IPS-18c (cell line): ENCODE measurements at regions not wholly inside any gene's neighbourhood (a gene's known extent, or its start where the extent isn't known, plus 50 kb on each side); places are given as distances from the start of the nearest gene placed in this dataset.

Source experiments
- H3K4me3 ChIP-seq: 2 replicates; pipeline ENCODE4 v1.7.0; 2013; ENCODE audit warnings: low read depth, mild to moderate bottlenecking, low read length, moderate library complexity; ENCODE audit not compliant: insufficient read depth
- H3K9me3 ChIP-seq: one replicate; pipeline ENCODE4 v1.6.1; 2013; ENCODE audit warnings: mild to moderate bottlenecking, low read length, moderate library complexity; ENCODE audit not compliant: control insufficient read depth, insufficient read depth

GRCh38 chr21:19268686-19269085, 865.1 kb upstream of the TMPRSS15 start:
- Histone ChIP-seq H3K9me3 (no peaks in the 10 kb centered on the region), H3K4me3 (no peak overlapping the region)

GRCh38 chr21:19275065-19275464, 871.5 kb upstream of the TMPRSS15 start:
- no peak overlapping the region for H3K4me3 ChIP-seq
- H3K9me3 ChIP-seq, result no peaks in the 10 kb centered on the region

- H3K9me3 ChIP-seq, result no peaks in the 10 kb centered on the region
- no peak overlapping the region for H3K4me3 ChIP-seq
Measured at GRCh38 chr21:19276665-19277064, 873.1 kb upstream of the TMPRSS15 start.

DNA sequence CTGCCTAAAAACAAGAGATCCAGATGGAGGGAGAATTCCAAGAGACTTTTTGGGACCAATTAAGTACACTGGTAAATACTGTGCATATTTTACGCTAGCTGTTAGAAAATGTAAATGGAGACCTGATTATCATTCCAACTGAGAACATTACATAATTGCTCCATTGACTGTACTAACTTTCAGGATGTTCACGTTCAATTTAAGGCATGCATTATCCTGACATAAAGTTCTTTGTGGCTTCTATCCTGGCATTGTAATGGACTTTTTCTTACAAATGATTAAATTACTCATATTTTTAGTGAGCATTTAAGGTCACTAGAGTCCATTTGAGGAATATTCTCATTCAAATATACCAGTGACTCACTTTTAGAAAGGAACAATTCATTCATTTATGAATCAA, 883.3 kb upstream of the TMPRSS15 start:
- Histone ChIP-seq H3K4me3 (no peak overlapping the region), H3K9me3 (no peaks in the 10 kb centered on the region)

- Histone ChIP-seq H3K9me3 (no peaks in the 10 kb centered on the region), H3K4me3 (no peak overlapping the region)
Measured at GRCh38 chr21:19290328-19290727, 886.7 kb upstream of the TMPRSS15 start.

GRCh38 chr21:19320291-19320690, 916.7 kb upstream of the TMPRSS15 start:
- no peaks in the 10 kb centered on the region for H3K9me3 ChIP-seq

DNA sequence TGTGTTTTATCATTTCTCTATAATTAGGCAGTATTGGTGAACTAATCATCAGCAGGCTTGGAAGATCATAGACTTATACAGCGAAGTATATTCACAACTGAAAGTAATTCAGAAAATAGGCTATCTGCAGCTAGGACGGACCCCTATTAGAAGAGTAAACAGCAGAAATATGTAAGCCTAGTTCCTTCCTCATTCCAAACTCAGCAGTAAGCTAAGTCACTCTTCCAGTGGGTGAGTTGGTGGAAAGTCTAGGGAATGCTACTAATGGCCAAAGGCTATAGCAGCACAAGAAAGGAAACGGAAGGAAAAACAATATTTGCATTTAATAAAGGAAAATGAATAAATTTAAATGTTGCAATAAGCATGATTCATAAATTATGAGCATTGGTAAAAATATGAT, 918.1 kb upstream of the TMPRSS15 start:
- Histone ChIP-seq H3K9me3 (no peaks in the 10 kb centered on the region), H3K4me3 (no peak overlapping the region)

More at GRCh38 chr21:19320291-19320690, 916.7 kb upstream of the TMPRSS15 start:
- H3K4me3 ChIP-seq, result no peak overlapping the region

DNA sequence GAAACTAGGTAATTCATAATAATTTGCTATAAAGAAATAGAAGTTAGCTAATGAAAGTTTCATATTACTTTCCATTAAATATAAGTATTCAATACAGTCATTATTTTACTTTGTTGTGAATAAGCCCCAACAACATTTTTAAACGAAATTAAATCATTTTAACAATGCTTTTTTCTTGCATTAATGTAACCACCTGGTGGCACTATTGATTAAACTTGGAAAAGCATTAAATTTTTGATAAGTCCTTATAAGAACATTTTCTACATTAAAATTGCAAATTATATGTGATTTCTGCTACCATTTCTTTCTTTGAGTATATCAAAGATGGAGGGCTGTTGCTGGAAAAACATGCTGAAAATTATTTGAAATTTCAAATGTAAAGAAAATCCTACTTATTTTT, 918.8 kb upstream of the TMPRSS15 start:
- no peaks in the 10 kb centered on the region for H3K9me3 ChIP-seq

DNA sequence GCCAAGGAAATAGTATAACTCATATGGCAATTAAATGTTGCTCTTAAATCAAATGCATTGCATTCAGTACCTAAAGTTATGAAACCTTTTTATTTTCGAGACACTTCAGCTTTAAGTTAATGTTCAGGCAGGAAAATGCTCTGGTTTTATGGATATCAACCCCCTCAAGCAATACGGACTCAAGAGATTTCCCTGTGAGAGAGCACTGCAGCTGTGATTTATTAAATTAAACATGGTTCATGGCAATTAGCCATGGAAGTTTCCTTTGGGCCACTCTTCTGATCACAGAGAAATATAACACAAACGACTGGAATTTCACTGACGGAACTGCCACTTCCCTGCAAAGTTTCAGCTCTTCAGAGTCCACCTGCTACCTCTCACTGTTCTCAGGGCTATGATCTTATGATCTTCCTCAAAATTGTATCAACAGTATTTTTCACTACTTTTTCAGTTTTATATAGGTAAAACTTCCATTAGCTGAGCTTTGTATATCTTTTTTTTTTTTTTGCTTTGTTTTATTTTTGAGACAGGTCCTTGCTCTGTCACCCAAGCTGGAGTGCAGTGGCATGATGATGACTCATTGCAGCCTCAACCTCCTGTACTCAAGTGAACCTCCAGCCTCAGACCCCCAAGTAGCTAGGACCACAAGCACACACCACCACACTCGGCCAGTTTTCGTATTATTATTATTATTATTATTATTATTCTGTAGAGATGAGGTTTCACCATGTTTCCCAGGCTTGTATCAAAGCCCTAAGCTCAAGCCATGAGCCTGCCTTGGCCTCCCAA, 923.1 kb upstream of the TMPRSS15 start:
- H3K4me3 ChIP-seq, result no peak overlapping the region
- H3K9me3 ChIP-seq, result no peaks in the 10 kb centered on the region

More for the DNA sequence above, 918.8 kb upstream of the TMPRSS15 start:
- H3K4me3 ChIP-seq, result no peak overlapping the region

GRCh38 chr21:19328954-19329353, 925.4 kb upstream of the TMPRSS15 start:
- no peak overlapping the region for H3K4me3 ChIP-seq
- no peaks in the 10 kb centered on the region for H3K9me3 ChIP-seq

DNA sequence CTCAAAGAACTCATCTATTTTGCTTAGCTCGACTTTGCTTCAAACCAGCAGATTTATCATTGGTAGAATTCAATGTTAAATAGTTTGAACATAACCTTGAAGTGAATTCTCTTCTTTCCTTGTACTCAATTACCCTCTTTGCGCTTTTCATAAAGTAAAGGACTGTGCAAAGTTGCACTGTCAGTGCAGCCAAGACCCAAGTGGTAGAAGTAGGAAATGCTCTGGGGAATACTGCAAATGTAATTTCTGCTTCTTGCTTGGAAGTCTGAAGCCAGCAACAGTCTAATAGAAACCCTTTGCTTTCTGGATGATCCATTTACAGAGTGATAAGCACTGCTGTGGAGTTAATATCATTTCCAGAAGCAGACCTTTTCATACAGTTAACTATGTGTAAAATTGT, 936.7 kb upstream of the TMPRSS15 start:
- Histone ChIP-seq H3K4me3 (no peak overlapping the region), H3K9me3 (no peaks in the 10 kb centered on the region)

GRCh38 chr21:19340954-19341353, 937.4 kb upstream of the TMPRSS15 start:
- H3K9me3 ChIP-seq, result no peaks in the 10 kb centered on the region
- no peak overlapping the region for H3K4me3 ChIP-seq

DNA sequence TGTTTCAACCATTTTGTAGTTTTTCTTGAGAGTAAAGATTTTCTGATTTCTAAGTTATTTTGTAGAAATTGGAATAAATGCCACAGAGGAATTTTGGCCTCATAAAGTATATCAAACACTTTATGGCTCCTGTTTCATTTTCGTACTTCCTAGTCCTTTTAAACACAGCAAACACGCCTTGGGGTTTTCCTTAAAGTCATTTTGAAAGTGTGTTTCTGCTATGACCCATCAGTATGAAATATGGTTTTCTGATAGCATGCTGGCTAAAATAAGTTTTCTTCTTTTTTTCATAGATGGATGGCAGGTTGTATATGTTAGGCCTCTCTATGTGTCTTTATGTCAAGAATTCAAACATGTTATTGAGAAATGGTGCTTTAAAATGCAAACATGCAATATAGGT, 940.1 kb upstream of the TMPRSS15 start:
- H3K4me3 ChIP-seq, result no peak overlapping the region
- no peaks in the 10 kb centered on the region for H3K9me3 ChIP-seq

DNA sequence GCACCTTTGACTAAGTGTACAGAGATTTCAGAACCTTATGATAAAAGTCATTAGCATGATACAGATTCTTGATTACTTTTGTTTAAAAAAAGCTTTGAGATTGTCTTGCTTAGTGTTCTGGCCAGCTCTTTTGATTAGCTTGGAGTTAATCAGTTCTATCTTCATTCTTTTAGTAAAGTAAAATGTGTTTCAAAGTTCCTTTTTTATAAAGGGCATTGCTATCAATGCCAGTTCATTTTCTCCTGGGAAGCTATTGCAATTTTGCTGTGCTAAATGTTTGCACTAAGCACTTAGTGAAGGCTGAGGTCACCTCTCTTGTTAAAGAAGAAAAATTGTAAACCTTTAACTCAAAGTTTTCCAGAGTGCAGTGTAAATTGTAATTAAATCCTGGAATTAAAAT, 946.7 kb upstream of the TMPRSS15 start:
- Histone ChIP-seq H3K9me3 (no peaks in the 10 kb centered on the region), H3K4me3 (no peak overlapping the region)

- H3K4me3 ChIP-seq, result no peak overlapping the region
- H3K9me3 ChIP-seq, result no peaks in the 10 kb centered on the region
Measured at GRCh38 chr21:19353256-19353655, 949.7 kb upstream of the TMPRSS15 start.

- Histone ChIP-seq H3K4me3 (no peak overlapping the region), H3K9me3 (no peaks in the 10 kb centered on the region)
Measured at GRCh38 chr21:19368944-19369343, 965.4 kb upstream of the TMPRSS15 start.

- Histone ChIP-seq H3K4me3 (no peak overlapping the region), H3K9me3 (no peaks in the 10 kb centered on the region)
Measured at GRCh38 chr21:19392390-19392789, 988.8 kb upstream of the TMPRSS15 start.

DNA sequence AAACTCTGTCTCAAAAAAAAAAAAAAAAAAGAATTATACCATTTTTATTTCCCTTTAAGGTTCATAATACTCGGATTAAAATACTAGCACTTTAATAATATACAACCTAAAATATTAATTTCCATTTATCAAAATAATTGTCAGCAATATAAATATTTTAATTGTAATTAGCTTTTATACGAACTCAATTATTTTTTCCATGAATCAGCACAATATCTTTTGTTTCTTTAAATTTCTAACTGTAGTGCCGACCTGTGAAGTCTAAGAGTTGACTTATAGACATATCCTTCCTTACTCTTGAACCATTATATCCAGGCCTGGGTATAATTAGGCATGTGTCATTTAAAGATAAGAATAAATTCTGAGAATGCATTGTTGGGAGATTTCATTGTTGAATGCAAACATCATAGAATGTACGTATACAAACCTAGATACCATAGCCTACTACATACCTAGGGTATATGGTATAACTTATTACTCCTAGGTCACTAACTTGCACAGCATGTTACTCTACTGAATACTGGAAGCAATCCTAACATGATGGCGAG, 996.7 kb upstream of the TMPRSS15 start:
- no peak overlapping the region for H3K4me3 ChIP-seq
- H3K9me3 ChIP-seq, result no peaks in the 10 kb centered on the region

DNA sequence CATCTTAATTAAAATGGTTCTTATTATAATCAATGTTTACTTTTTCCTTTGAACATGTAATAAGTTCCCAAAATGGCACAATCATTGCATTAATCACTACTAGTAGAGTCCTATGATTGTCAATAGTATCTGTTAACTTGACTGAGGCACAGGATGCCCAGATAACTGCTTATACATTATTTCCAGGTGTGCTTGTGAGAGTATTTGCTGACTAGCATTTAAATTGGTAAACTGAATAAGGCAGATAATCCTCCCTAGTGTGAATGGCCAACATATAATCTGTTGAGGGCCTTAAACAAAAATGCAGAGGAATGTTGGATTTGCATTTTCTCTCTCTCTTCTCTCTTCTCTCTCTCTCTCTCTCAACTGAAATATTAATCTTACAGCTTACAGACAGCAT, 999.3 kb upstream of the TMPRSS15 start:
- H3K9me3 ChIP-seq, result no peaks in the 10 kb centered on the region
- no peak overlapping the region for H3K4me3 ChIP-seq
